Activated naive CD8-positive, alpha-beta T cell treated with anti-CD3 and anti-CD28 coated beads for 36 hours (primary cell): ENCODE measurements at regions not wholly inside any gene's neighbourhood (a gene's known extent, or its start where the extent isn't known, plus 50 kb on each side); places are given as distances from the start of the nearest gene placed in this dataset.

Source experiments
- DNase-seq: peaks from one replicate; pipeline ENCODE4 v3.0.0; 2021
- H3K27ac Mint-ChIP-seq: one replicate; pipeline ENCODE4 v1.8.0; 2022; ENCODE audit warnings: mild to moderate bottlenecking, moderate library complexity, mixed read lengths
- H3K27me3 Mint-ChIP-seq: one replicate; pipeline ENCODE4 v1.8.0; 2022; ENCODE audit warnings: mild to moderate bottlenecking, mixed read lengths
- H3K36me3 Mint-ChIP-seq: one replicate; pipeline ENCODE4 v1.8.0; 2021; ENCODE audit warnings: mild to moderate bottlenecking, mixed read lengths
- H3K4me1 Mint-ChIP-seq: one replicate; pipeline ENCODE4 v1.8.0; 2021; ENCODE audit warnings: mixed read lengths
- H3K4me3 Mint-ChIP-seq: one replicate; pipeline ENCODE4 v1.8.0; 2022; ENCODE audit warnings: mild to moderate bottlenecking, moderate library complexity, mixed read lengths
- H3K9me3 Mint-ChIP-seq: one replicate; pipeline ENCODE4 v1.8.0; 2022; ENCODE audit warnings: mixed read lengths

- Mint-ChIP-seq H3K27ac (no peak overlapping the region), H3K9me3 (peaks cover 1% of the 10 kb centered on the region), H3K27me3 (peaks cover 4% of the 10 kb centered on the region), H3K36me3 (no peaks in the 10 kb centered on the region), H3K4me3 (no peak overlapping the region), H3K4me1 (no peaks in the 10 kb centered on the region)
- DNase-seq = no peak
These were observed 199.9 kb downstream of the ARHGAP12 start for GRCh38 chr10:31728698-31729224.

- no peaks in the 10 kb centered on the region for H3K4me1 Mint-ChIP-seq
- peaks cover 1% of the 10 kb centered on the region for H3K9me3 Mint-ChIP-seq
- no peak overlapping the region for H3K27ac Mint-ChIP-seq
- no peak overlapping the region for H3K4me3 Mint-ChIP-seq
- DNase-seq = no peak
- H3K36me3 Mint-ChIP-seq = no peaks in the 10 kb centered on the region
- peaks cover under 1% of the 10 kb centered on the region for H3K27me3 Mint-ChIP-seq
These were observed 203.2 kb downstream of the ARHGAP12 start for GRCh38 chr10:31725436-31725835.

GRCh38 chr10:31724296-31724695, 204.3 kb downstream of the ARHGAP12 start:
- Mint-ChIP-seq H3K27me3 (no peaks in the 10 kb centered on the region), H3K36me3 (no peaks in the 10 kb centered on the region), H3K9me3 (peaks cover 1% of the 10 kb centered on the region), H3K27ac (no peak overlapping the region), H3K4me3 (no peak overlapping the region), H3K4me1 (no peaks in the 10 kb centered on the region)
- no peak for DNase-seq

- no peaks in the 10 kb centered on the region for H3K4me1 Mint-ChIP-seq
These were observed 205.4 kb downstream of the ARHGAP12 start for GRCh38 chr10:31723106-31723750.

GRCh38 chr10:31721096-31721495, 207.5 kb downstream of the ARHGAP12 start:
- H3K4me1 Mint-ChIP-seq = no peaks in the 10 kb centered on the region
- no peaks in the 10 kb centered on the region for H3K27me3 Mint-ChIP-seq
- no peak for DNase-seq
- H3K27ac Mint-ChIP-seq = no peak overlapping the region
- H3K4me3 Mint-ChIP-seq = no peak overlapping the region
- no peaks in the 10 kb centered on the region for H3K36me3 Mint-ChIP-seq
- H3K9me3 Mint-ChIP-seq = no peaks in the 10 kb centered on the region

More at GRCh38 chr10:31723106-31723750, 205.4 kb downstream of the ARHGAP12 start:
- Mint-ChIP-seq H3K9me3 (peaks cover 1% of the 10 kb centered on the region), H3K4me3 (no peak overlapping the region), H3K27me3 (no peaks in the 10 kb centered on the region), H3K27ac (no peak overlapping the region), H3K36me3 (no peaks in the 10 kb centered on the region)
- no peak for DNase-seq

GRCh38 chr10:31720546-31720945, 208.1 kb downstream of the ARHGAP12 start:
- Mint-ChIP-seq H3K9me3 (peaks cover 1% of the 10 kb centered on the region), H3K4me3 (no peak overlapping the region), H3K36me3 (no peaks in the 10 kb centered on the region), H3K27ac (no peak overlapping the region), H3K4me1 (no peaks in the 10 kb centered on the region), H3K27me3 (no peaks in the 10 kb centered on the region)
- no peak for DNase-seq

- peaks cover 25% of the 10 kb centered on the region for H3K9me3 Mint-ChIP-seq
- no peak overlapping the region for H3K4me3 Mint-ChIP-seq
- no peak overlapping the region for H3K27ac Mint-ChIP-seq
- DNase-seq = no peak
- H3K27me3 Mint-ChIP-seq = no peaks in the 10 kb centered on the region
- H3K4me1 Mint-ChIP-seq = peaks cover 16% of the 10 kb centered on the region
- H3K36me3 Mint-ChIP-seq = peaks cover 6% of the 10 kb centered on the region
These were observed 219.2 kb downstream of the ARHGAP12 start for GRCh38 chr10:31709476-31709875.

- peaks cover 6% of the 10 kb centered on the region for H3K36me3 Mint-ChIP-seq
- no peak overlapping the region for H3K4me3 Mint-ChIP-seq
- H3K27ac Mint-ChIP-seq = no peak overlapping the region
- no peak for DNase-seq
- peaks cover 23% of the 10 kb centered on the region for H3K9me3 Mint-ChIP-seq
- H3K4me1 Mint-ChIP-seq = peaks cover 16% of the 10 kb centered on the region
- H3K27me3 Mint-ChIP-seq = no peaks in the 10 kb centered on the region
These were observed 219.6 kb downstream of the ARHGAP12 start for GRCh38 chr10:31709028-31709427.

GRCh38 chr10:31708474-31708873, 220.2 kb downstream of the ARHGAP12 start:
- H3K27me3 Mint-ChIP-seq = no peaks in the 10 kb centered on the region
- no peak for DNase-seq
- no peak overlapping the region for H3K4me3 Mint-ChIP-seq
- peaks cover 16% of the 10 kb centered on the region for H3K4me1 Mint-ChIP-seq
- H3K36me3 Mint-ChIP-seq = peaks cover 5% of the 10 kb centered on the region
- H3K27ac Mint-ChIP-seq = no peak overlapping the region
- peaks cover 25% of the 10 kb centered on the region for H3K9me3 Mint-ChIP-seq

GRCh38 chr10:31708046-31708445, 220.6 kb downstream of the ARHGAP12 start:
- no peak for DNase-seq
- peak overlapping the region; percentile 79 for H3K27ac Mint-ChIP-seq
- H3K27me3 Mint-ChIP-seq = no peaks in the 10 kb centered on the region
- peak overlapping the region; percentile 46 for H3K4me3 Mint-ChIP-seq
- H3K4me1 Mint-ChIP-seq = peaks cover 16% of the 10 kb centered on the region
- H3K9me3 Mint-ChIP-seq = peaks cover 25% of the 10 kb centered on the region
- peaks cover 5% of the 10 kb centered on the region for H3K36me3 Mint-ChIP-seq

- Mint-ChIP-seq H3K27ac (peak overlapping the region; percentile 79), H3K36me3 (peaks cover 5% of the 10 kb centered on the region), H3K4me3 (peak overlapping the region; percentile 46), H3K27me3 (no peaks in the 10 kb centered on the region), H3K4me1 (peaks cover 16% of the 10 kb centered on the region), H3K9me3 (peaks cover 23% of the 10 kb centered on the region)
- peak; percentile 50 for DNase-seq
These were observed 221.3 kb downstream of the ARHGAP12 start for GRCh38 chr10:31707093-31708039.

GRCh38 chr10:31706464-31707092, 222.1 kb downstream of the ARHGAP12 start:
- no peak overlapping the region for H3K27ac Mint-ChIP-seq
- no peaks in the 10 kb centered on the region for H3K27me3 Mint-ChIP-seq
- H3K4me3 Mint-ChIP-seq = no peak overlapping the region
- peaks cover 3% of the 10 kb centered on the region for H3K36me3 Mint-ChIP-seq
- H3K9me3 Mint-ChIP-seq = peaks cover 18% of the 10 kb centered on the region
- H3K4me1 Mint-ChIP-seq = peaks cover 16% of the 10 kb centered on the region
- DNase-seq = no peak

GRCh38 chr10:31705136-31705535, 223.5 kb downstream of the ARHGAP12 start:
- no peak for DNase-seq
- no peaks in the 10 kb centered on the region for H3K27me3 Mint-ChIP-seq
- peaks cover 2% of the 10 kb centered on the region for H3K36me3 Mint-ChIP-seq
- H3K4me1 Mint-ChIP-seq = peaks cover 19% of the 10 kb centered on the region
- peaks cover 13% of the 10 kb centered on the region for H3K9me3 Mint-ChIP-seq
- no peak overlapping the region for H3K4me3 Mint-ChIP-seq
- H3K27ac Mint-ChIP-seq = no peak overlapping the region

- H3K36me3 Mint-ChIP-seq = no peaks in the 10 kb centered on the region
- peaks cover 22% of the 10 kb centered on the region for H3K4me1 Mint-ChIP-seq
- H3K9me3 Mint-ChIP-seq = peaks cover 7% of the 10 kb centered on the region
- DNase-seq = no peak
- H3K27ac Mint-ChIP-seq = no peak overlapping the region
- no peak overlapping the region for H3K4me3 Mint-ChIP-seq
- H3K27me3 Mint-ChIP-seq = no peaks in the 10 kb centered on the region
These were observed 224.4 kb downstream of the ARHGAP12 start for GRCh38 chr10:31704195-31704594.

- Mint-ChIP-seq H3K4me3 (no peak overlapping the region), H3K9me3 (peaks cover 7% of the 10 kb centered on the region), H3K4me1 (peaks cover 19% of the 10 kb centered on the region), H3K27me3 (no peaks in the 10 kb centered on the region), H3K27ac (no peak overlapping the region), H3K36me3 (no peaks in the 10 kb centered on the region)
- DNase-seq = no peak
These were observed 225.7 kb downstream of the ARHGAP12 start for GRCh38 chr10:31702954-31703353.
